Anterior cingulate cortex (tissue), 58 donors: ENCODE measurements at regions not wholly inside any gene's neighbourhood (a gene's known extent, or its start where the extent isn't known, plus 50 kb on each side); places are given as distances from the start of the nearest gene placed in this dataset.
A peak's percentile ranks its signal among the peaks of the same experiment; 100 is the strongest.

Experiments used
- DNase-seq, 58 donors: peaks; one replicate each; lab custom pipeline; 2025; lab: John Stamatoyannopoulos, UW

- peak in 5 of 58 donors; percentile 3 to 25 (median 16) for DNase-seq
These were observed 775.6 kb downstream of the BRD1 start for GRCh38 chr22:49052023-49052538.

DNA sequence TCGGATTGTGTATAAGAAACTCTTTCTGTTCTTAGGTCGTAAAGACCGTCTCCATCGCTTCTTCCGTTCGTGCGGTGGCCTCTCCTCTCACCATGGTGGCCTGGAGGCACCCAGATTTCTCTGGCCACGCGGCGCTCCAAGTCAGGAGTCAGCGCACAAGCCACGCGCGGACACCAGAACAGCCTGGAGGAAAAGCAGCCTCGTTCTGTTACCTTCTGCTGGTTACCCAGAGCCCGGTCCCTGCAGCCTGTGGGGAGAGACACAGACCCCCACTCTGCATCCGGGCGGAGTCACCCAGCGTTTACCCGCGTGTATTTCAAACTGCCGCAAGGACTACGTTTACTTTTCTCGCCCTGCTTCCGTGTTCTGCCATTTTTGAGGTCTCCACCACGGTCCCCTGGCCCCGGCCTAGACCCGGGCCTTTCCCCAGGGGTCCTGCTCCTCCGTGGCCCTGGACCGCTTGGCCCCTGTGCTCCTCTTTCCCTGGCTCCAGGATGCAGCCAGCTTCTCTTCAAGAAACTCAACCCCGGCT lies 776.1 kb downstream of the BRD1 start:
- DNase-seq = no peak

DNA sequence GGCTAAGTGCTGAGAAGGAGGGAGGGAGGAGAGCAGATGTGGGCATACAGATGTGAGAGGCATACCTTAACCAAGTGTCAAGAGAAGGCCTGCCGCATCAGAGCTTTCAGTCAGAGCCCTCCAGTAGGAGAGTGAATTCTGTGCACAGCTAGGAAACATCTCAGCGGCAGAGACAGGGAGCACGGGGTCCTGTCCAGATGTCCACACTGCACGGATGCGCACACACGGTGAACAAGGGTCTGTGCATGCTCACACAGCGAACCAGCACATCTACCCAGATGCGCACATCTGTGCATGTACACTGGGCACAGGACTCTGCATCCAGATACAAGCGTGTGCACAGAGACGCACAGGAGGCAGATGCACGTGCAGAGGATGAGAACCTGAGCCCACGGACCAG lies 778.0 kb downstream of the BRD1 start:
- no peak for DNase-seq

- no peak for DNase-seq
These were observed 779.1 kb downstream of the BRD1 start for GRCh38 chr22:49048591-49048990.

- DNase-seq = no peak
These were observed 780.2 kb downstream of the BRD1 start for GRCh38 chr22:49047447-49047846.

DNA sequence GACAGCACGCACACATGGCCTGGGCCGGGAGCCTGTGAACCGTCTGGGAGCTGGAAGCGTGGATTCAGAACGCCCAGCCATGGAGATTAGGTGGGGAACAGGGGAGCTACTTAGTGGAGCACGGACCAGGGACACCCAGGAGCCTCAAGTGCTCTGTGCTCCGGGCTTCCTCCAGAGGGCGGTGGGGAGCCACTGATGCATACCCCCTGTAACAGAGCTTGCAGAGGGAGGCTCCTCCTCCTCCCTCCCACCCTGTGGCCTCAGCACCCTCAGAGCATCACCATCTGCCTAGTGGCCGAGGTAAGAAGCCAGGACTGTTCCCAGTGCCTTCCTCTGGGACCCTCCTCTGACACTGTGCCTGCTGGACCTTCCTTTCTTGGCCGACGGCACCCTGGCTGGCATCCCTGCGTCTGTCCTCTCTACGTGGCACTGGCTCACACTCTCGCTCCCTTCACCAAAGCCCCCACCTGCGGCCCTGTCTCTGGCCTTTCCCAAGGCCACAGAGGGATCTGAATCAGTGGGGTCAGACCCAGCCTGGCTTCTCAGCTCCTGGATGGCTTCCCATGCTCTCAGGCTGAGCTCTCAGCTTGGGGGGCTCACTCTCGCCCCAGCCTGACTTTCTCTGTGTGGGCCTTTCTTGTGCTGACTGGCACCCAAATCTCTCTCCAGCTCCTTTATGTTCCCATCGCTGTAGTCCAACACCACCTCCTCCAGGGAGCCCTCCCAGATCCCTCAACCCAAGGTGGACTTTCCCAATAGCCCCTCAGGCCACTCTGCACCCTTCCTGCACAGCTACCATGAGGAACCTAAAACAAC lies 780.9 kb downstream of the BRD1 start:
- peak in 38 of 58 donors; percentile 3 to 67 (median 24) for DNase-seq

- DNase-seq = no peak
These were observed 781.6 kb downstream of the BRD1 start for GRCh38 chr22:49046000-49046545.

GRCh38 chr22:49045276-49045675 lies 782.4 kb downstream of the BRD1 start:
- no peak for DNase-seq

GRCh38 chr22:49044776-49045175 lies 782.9 kb downstream of the BRD1 start:
- DNase-seq = no peak

DNA sequence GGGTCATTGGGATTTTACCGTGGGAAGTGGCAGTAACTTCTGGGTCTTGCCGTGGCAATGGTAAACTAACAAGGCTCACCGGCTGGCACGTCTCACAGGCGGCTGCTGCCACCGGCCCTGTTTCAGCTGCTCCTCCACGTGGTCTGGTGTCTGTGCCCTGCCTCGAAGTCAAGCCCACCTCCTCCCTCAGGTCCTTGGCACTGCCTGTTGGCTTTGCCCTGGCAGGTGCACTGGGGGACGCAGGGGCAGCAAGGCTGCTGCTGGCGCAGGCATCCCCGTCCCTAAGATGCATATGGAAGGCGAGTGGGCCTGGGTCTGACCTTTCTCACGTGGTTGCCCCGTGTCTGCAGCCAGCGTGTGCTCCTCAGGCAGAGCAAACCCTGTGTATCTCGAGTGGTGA lies 783.6 kb downstream of the BRD1 start:
- no peak for DNase-seq

GRCh38 chr22:49042877-49043859 lies 784.5 kb downstream of the BRD1 start:
- DNase-seq = no peak

DNA sequence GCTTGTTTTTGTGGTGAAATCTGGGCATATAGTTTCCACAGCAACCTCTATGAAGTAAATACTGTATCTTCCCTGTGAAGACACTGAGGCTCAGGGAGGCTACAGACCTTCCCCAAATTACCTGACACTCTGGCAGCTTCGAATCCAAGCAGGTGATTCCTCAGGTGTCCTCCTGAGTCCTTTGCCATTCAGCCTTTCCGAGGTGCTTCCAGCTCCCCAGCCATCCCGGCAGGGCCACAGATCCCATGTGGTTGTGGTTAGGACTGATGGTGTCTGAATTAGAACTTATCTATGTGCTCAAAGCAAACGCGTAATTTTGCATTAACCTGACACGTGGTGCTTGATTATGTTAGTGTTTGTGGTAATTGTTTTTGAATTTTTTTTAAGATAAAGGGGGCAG lies 785.6 kb downstream of the BRD1 start:
- DNase-seq = no peak

GRCh38 chr22:49040754-49041467 lies 786.8 kb downstream of the BRD1 start:
- DNase-seq = no peak

DNA sequence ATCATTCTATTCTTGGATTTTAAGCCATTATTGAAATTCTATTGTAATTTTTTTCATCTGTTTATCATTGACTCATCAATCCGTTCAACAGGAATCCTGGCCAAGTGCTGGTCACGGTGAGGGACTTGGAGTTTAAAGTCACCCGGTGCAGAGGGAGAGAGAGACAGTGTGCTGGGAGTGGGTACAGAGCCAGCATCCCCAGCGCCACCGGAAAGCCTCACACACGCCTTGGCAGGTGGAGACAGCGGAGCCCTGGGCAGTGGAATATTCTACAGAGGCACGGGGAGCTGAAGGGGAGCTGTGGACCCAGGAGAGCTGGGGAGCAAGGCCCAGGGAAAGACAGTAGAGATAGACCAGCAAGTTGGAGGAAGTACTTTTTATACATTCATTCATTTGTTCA lies 787.6 kb downstream of the BRD1 start:
- DNase-seq = no peak

DNA sequence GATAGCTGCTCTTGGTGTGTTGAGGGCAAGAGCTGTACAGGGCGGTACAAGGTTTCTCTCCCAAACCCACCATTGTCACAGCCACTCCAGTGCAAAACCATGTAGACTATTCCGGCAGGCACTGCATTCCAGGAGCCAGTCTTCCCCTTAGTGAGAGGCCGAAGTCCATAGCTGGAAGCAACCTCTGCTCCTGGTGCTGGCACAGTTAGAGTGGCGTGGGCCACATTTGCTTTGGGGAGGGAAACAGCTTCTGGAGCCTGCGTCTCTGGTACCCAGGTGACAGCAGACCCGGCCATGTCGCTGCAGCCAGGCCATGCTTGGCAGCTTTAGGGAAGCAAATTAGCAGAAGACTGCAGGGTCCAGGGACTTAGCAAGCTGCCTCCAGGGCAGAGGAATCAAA lies 788.0 kb downstream of the BRD1 start:
- peak in 7 of 58 donors; percentile 8 to 27 (median 13) for DNase-seq

DNA sequence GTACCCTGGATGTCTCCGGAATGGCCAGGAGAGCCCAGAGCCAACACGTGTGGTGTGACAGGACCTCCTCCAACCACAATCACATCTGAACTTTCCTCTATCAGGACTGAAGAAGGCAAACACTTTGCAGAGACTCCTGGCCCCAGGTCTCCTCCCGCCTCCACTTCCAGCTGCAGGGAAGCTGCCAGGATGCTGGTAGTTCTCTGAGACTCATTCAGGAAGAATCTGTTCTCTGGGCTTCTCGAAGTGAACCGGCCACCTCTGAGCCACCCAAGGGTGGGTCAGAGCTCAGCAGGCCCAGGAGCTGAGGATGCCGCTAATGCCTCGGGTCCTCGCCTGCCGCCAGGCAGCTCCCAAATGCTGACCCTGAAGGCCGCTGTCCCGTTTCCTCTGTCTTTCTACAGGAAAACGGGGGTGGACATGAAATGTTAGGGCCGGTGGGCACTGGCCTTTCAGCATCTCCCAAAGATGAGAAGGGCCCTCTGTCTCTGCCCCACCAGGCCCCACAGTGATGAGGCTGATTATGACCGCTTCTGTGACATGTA lies 789.9 kb downstream of the BRD1 start:
- no peak for DNase-seq

- no peak for DNase-seq
These were observed 791.2 kb downstream of the BRD1 start for GRCh38 chr22:49036513-49036912.

DNA sequence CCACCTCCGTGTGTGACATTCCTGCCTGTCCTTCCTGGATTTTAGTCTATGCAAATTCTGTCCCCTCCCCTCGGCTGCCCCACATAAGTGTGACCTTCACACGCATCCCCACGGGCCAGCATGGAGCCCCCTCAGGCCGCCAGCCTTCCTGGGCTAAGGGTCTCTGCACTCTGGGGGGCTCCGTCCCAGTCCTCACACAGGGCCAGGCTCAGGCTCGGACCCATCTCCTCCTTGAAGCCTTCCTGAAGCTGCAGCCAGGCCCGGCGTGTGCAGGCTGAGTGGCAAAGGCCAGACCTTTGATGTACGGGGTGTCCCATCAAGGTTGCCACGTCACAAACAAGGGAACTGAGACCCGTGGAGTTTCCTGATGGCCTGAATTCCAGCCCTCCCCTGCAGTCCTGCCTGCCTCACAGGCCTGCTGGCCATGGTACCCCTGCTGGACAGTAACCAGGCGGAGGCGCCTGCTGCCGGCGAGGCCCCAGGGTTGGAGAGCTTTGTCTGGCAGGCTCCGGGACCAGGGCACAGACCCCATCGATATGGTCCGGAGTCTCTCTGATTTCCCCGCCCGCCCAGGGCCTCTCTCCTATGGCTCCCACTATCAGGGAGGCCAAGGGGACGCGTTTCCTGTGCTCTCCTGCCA lies 791.7 kb downstream of the BRD1 start:
- DNase-seq = no peak
